ENCODE measurements at regions not wholly inside any gene's neighbourhood (a gene's known extent, or its start where the extent isn't known, plus 50 kb on each side); places are given as distances from the start of the nearest gene placed in this dataset.
"Not testable (repeated sequence)": the region's sequence is repeated elsewhere in the genome, so short reads cannot be mapped to it uniquely, and the experiment has no call there.

DNA sequence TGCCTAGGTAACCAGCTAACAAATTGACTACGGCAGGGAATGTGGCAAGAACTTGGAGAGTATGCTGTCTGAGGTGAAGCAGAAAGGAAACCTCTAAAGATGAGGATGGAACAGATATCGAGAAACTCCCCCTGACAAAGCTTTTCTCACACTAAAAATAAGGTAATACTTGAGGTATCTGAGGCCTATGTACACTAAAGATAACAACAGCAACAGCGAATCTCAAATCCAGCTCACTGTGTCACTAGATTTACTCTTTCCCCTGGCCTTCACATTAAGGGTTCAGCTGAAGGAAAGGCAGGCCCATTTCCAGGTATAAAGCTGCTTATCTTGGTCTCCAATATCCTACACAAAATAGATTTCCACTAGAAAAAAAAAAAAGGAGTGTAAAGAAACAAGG, 518.0 kb downstream of the KCNT2 start:
- no peak for DNase-seq (ENCODE audit: low read depth in 2 of 2)

DNA sequence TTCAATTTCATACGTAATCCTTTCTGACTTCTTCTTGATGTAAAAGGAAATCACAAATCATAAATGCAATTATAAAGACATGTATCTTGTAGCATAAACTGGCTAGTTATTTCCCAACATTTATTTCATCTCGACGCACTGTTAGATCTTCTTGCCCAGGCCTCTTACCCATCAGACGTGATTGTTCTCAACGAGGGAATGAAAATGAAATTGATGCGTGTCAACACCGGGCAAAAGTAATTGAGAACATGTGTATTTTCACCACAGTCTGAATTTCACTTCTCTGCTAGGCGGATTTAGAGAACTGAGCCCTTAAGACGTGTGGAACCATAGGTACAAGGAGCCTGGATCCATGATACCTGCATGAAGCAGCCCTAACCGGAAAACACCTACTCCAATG, 519.7 kb downstream of the KCNT2 start:
- DNase-seq (ENCODE audit: low read depth in 2 of 2), result no peak

DNA sequence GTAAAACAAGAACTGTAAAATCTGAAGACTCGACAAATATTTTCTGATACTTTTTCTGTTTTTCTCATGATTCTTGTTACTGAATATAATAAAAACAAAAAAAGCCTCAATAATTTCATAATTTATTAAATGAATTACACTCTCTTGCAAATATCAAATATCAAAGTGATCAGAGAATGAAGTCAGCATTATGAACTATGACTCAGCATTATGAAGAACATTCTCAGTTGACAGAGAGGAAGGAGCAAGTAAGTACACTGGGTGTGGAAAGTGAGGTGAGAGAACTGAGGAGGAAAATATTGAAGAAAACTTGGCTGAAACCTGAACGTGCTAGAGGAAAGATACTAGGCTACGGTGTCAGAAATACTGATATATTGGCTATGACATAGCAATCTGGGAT, 529.5 kb downstream of the KCNT2 start:
- DNase-seq (ENCODE audit: low read depth in 2 of 2), result no peak

DNA sequence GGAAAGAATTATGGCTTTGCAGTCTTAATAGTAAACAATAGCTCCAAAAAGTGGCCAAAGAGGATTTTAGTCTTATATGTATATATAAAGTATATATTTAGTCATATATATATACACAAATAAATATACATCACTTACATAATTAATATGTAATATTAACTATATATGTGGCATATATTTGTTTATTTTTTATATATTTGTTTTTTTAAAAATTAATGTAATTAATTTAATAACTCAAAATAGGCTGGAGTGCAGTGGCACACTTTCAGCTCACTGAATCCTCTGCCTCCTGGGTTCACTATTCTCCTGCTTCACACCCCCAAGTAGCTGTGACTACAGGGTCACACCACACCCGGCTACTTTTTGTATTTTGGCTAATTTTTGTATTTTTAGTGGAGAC, 532.6 kb downstream of the KCNT2 start:
- DNase-seq (ENCODE audit: low read depth in 2 of 2), result no peak

DNA sequence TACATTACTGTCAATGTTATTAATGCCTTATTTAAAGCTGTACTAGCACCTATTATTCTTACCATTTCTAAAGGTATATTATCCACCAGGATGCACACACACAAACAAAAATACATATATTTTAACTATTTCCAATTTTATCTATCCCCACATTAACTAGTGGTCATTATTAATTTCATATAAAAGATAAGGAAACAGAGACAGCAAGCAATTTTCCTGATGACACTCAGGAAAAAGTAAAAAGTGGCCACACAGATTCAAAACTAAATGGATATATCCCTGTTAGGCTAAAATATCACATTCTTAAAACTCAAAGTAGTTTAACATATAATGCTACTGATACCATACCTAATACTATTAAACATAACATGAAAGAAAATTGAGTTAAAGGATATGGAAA, 534.1 kb downstream of the KCNT2 start:
- no peak for DNase-seq (ENCODE audit: low read depth in 2 of 2)

DNA sequence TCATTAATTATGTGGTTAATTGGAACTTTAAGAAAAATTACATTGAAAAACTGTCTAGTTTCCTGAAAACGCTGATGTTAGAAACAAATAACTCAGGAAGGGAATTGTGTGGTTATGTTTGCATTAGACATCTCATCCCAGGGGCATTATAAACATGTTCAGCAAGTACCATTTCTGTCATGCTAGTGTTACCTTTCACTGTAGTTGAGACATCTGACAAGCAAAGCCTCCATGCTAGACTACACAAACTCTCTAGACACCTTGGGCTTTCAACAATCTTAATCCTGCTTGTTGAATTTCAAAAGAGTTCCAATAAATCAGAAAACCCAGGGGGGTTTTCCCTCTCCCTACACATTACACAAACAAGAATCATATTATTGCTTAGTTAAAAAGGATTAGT, 536.8 kb downstream of the KCNT2 start:
- DNase-seq (ENCODE audit: low read depth in 2 of 2), result no peak

DNA sequence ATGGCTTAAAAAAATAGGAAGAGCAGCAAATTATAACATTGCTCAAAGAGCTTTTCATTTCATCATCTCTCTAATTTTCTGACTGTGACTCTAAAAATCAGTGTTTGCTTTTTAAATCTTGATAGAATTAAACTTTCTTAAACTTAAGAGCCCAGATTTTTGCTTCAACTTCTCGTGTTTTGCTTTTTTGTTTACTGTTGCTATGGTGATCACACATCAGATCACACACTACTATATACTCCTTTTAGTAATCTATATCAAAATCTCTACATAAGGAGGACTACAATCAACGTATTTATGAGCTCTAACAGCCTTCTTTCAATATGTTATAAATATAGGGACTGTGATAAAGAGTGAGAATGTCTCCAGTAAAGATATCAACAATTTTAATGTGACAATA, 537.3 kb downstream of the KCNT2 start:
- no peak for DNase-seq (ENCODE audit: low read depth in 2 of 2)

DNA sequence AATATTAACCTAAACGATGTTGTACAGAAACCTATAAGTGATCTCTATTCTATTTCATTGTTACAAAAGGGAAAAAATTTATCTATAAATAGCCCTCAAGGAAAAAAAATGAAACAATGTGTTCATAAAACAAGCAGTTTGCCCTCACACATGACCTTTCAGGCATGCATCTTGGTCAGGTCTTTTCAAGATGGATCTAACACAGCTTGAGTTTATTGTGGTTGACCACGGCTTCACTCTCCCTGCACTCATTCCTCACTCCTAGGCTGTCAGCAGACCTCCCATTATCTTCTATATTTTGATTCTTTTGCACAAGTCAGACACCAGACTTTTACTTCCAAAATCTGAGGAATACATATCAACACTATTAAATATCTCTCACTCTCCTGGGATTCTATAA, 544.3 kb downstream of the KCNT2 start:
- no peak for DNase-seq (ENCODE audit: low read depth in 2 of 2)

DNA sequence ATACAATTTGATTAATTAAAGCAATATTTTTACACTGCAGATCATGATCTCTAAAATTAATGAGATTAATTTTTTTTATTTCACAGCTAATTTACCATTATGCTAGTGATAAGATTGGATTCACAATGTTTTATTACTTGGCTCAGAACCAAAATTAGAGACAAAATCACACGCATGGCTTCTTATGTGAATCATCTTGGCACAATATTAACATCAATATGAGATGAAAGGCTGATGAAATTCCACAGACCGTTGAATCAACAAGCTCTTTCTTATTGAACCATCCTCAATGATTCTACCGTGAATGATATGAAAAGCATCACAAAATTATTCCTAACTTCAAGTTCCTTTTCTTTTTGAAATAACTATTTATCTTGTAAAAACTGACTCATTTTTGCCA, 544.9 kb downstream of the KCNT2 start:
- no peak for DNase-seq (ENCODE audit: low read depth in 2 of 2)

DNA sequence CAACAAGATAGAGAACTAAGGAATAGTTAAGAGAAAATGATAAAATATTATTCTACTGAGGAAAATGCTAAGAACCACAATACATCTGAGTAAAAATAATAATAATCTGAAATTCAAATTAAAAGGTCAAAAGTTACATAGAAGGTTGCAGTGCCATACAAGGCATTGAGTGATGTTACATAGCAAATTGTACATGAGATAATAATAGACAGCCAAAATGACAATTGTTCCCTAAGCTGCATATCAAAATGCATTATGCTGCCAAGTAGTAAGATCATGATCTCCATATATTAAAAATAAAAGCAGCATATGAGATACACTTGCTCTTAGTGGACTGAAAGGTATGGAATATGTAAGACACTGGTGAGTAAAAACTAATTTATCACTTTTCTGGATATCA, 547.7 kb downstream of the KCNT2 start:
- no peak for DNase-seq (ENCODE audit: low read depth in 2 of 2)

DNA sequence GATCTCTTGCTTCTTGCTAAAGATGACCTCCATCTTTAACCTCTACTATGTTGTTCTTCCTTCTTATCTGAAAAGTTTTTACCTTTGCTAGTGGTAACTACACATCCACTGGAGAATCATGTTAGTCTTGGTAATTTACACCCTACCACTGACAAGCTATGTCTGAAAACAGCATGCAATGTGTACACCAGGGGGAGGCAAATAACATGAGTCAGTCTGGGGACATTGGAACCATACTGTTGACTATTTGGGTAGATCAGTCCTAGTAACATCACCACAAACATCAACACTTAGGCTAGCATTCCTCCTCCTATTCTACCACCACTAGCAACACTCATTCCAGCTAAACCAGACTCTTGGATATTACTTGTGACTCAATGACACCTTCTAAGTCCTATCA, 549.0 kb downstream of the KCNT2 start:
- no peak for DNase-seq (ENCODE audit: low read depth in 2 of 2)

DNA sequence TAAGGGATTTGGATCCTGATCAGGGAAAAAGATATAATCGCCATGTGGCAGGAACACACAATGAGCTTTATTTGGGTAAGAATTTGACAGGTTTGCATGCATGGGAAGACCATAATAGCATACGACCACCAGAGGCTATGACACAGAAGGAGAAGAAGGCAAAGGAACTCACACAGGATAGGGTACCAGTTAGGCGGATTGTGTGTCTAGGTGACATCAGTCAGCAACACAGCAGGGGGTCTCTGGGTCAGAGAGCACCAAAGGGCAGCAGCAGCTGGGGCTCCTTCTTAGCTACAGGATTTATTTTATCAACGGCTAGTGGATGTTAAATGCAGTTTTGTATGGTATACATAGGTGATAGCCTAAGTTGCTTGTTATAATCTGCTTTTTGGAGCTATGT, 551.3 kb downstream of the KCNT2 start:
- no peak for DNase-seq (ENCODE audit: low read depth in 2 of 2)

DNA sequence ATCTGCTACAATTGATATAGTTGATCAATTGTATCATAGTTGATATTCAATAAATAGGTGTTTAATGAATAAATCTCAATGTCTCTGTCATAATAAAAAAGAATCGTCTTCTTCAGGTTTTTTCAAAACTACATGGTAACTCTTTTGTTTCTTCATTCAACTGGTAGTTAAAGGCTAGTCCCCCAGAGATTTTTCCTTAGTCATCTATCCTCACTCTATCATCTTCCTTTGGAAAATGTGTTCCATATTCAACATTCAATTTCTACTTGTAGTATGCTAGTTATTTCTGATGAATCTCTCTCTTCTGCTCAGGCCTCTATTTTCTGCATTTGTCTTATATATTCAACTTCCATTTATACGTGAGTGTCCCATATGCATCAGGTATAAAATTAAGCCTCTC, 558.8 kb downstream of the KCNT2 start:
- no peak for DNase-seq (ENCODE audit: low read depth in 2 of 2)

DNA sequence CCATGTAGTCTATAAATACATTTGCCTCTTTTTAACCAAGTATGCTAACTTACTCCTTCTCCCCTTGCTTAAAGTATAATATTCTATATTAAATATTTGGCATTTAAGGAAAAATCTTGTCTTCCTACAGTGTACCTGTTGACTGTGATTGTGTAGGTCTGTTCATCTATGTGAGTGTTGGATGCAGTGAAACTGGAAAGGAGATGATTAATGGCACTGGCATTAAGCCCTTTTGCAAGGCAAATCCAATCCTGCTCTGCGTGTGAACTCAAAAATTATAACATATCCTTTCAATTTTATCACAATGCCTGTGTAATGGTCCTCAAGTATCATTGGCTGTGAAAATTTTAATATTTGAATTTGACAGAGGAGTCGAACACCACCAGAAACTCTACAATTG, 565.0 kb downstream of the KCNT2 start:
- DNase-seq (ENCODE audit: low read depth in 2 of 2), result no peak

DNA sequence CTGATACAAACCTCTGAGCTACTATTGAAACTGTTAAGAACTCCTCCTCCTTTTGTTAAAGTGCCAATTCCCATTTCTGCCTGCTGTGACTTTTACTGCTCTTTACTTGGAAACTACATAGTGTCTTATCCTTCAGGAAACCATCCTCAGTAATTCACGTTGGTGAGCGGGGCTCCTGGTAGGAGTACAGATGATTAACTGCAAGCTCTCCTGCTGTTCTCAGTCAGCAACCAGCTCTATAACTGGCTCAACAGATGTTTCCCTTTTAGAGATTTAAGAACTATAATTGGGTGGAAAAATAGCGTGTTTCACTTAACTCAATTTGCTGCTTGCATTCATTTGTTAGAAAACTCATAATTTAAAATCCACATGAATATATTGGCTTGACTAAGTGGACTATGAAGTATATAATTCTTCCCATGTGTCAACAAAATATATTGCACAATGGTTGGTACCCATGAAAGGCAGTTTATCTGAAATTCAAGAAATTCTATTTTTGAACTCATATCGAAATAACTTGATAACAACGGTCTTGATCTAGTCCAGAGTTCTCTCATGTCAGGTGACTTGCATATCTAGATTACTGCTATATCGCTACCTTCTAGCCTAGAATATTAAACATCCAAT, 574.0 kb downstream of the KCNT2 start:
- no peak for DNase-seq (ENCODE audit: low read depth in 2 of 2)

DNA sequence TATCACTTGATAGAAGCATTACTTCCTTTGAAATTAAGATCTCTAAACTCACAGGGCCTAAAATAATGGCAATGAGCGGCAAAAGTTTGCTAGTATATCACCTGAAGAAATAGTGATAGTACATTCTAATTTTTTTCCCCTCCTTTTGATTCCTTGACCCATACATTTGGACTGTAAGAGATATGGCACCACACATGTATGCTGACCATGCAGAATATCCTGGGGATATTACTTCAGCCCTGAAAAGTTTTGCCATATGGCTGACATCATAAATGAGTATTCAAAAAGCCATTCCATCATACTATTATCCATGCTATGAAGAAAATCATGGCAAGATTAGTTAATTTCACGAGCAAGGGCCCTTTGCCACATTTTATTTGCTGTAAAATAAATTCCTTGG, 576.9 kb downstream of the KCNT2 start:
- DNase-seq (ENCODE audit: low read depth in 2 of 2), result not testable (repeated sequence)

DNA sequence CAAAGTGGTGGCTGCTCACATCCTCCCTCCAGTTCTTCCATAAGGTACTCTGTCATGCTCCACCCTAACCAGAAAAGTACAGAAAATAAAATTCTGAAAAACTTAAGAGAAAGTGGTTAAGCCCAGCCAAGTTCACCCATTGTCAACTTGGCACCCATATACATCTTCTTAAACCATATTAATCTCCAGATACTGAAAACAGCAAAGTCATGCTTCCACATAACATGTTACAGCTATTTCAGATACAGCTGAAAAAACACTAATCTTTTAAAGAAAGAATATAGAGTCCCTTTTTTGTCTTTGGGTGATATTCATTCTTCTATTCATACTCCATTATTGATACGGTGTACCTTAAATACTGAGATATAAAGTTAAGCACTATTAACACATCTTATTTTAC, 577.8 kb downstream of the KCNT2 start:
- no peak for DNase-seq (ENCODE audit: low read depth in 2 of 2)

DNA sequence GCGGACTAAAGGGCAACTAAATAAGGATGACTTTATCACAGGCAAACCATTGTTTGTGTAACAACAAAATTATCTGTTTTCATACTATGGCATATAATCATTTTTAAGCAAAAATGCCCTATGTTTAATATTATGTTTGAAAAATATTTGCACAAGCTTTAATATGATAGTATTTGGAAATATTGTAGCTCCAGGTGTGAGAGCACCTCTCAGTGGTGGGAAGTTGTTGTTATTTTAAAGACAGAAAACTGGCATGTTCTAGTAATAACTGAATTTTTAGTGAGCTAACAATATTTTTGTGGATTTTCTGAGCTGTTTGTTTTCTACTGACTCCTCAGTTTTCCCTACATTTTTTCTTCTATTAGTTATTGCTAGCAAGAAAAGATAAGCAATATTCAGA, 578.8 kb downstream of the KCNT2 start:
- DNase-seq (ENCODE audit: low read depth in 2 of 2), result no peak

DNA sequence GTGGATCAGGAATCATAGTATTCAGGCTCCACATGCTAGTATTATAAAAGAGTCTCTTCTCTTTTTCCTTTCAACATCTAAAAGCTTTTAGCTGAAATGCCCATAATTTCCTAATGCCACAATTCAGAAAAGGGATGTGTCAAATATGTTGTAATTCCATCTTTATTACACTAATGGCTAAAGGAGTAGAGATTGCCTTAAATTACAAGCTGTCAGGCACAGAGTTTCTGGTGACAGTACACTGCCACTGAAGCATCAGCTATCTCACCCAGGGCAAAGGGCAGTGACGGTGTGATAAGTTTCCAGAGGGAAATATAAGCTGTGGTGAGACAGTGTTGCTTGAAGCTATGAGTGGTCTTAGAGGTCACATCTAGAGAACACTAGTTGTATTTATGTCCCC, 581.1 kb downstream of the KCNT2 start:
- DNase-seq (ENCODE audit: low read depth in 2 of 2), result no peak

DNA sequence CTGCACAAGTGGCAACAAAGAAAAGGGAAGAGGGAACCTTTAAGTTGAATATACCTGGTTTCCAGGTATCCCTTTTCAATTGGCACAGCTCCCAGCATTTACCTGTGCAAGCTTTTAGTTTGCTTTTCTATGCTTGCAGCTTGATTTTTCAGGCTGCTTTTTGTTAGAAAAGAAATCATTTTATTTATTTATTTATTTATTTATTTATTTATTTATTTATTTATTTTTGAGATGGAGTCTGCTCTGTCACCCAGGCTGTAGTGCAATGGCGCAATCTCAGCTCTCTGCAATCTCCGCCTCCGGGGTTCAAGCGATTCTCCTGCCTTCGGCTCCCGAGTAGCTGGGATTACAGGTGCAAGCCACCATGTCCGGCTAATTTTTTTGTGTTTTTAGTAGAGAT, 587.1 kb downstream of the KCNT2 start:
- not testable (repeated sequence) for DNase-seq (ENCODE audit: low read depth in 2 of 2)

DNA sequence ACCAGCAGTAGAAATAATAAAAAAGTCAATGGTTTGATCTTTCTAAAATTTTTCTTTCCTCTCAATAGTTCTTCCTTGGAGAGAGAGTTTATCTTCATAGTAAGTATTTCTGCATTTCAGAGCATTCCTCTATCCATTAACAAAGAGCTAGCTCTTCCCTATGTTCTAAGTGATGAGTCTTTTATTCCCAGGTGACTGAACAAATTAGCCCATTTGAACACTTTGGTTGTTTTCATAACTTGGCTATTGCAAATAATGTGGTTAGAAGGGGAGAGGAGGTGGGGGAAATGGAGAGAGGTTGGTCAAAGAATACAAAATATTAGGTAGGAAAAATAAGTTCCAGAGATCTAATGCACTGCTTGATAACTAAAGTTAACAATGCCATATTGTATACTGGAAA, 598.9 kb downstream of the KCNT2 start:
- no peak for DNase-seq (ENCODE audit: low read depth in 2 of 2)

DNA sequence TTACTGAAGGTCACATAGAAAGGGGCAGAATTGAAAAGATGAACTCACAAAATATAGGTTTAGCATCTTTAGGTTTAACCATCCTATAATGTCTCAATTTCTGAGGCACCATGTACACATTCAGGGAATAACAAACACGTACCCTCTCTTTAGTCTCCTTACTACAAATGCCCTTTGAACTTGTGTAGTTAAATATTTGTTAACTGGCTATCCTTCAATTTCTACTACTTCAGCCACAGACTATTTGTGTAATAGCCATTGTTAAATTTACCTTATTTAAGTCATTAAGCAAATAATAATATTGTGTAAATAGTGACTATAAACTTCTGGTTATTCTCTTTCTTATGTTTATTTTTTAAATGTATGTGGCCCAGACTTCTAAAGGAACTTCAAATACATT, 600.5 kb downstream of the KCNT2 start:
- DNase-seq (ENCODE audit: low read depth in 2 of 2), result no peak

DNA sequence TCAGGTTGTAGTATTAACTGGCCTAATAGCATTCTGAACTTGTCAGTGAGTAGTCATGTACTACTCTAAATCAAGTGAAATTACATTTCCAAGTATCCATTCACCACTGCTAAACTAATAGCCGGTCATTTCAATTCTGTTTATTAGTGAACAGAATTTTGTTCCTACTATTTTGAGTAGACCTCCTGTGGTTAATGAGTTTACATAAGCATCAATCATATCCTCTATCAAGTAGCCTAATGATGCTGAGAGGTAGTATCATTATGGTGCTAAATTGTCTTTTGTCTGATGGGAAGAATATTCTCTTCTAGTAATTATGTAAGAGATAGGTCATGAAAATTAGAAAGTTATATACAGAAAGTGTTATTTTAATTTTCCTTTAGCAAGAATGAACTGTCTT, 602.8 kb downstream of the KCNT2 start:
- DNase-seq (ENCODE audit: low read depth in 2 of 2), result no peak

DNA sequence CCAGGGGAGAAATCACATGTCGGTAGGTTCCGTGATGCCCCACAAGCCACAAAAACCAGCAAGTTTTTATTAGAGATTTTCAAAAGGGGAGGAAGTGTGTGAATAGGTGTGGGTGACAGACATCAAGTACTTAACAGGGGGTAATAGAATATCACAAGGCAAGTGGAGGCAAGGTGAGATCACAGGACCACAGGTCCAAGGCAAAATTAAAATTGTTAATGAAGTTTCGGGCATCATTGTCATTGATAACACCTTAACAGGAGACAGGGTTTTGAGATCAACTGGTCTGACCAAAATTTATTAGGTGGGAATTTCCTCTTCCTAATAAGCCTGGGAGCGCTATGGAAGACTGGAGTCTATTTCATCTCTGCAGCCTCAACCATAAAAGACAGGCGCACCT, 603.9 kb downstream of the KCNT2 start:
- not testable (repeated sequence) for DNase-seq (ENCODE audit: low read depth in 2 of 2)

DNA sequence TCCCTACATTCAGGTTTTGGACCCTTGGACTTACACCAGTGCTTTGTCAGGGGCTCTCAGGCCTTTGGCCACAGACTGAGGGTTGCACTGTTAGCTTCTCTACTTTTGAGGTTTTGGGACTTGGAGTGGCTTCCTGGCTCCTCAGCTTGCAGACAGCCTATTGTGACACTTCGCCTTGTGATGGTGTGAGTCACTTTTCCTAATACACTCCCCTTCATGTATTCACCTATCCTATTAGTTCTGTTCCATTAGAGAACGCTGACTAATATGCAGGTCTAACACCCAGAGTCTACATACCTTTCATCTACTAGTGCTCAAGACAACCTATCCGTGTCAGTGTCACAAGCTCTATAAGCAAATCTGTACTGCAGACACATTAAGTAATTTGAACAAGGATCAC, 605.3 kb downstream of the KCNT2 start:
- no peak for DNase-seq (ENCODE audit: low read depth in 2 of 2)

All from stimulated activated CD4-positive, alpha-beta T cell treated with anti-CD3 and anti-CD28 coated beads, Interleukin-15, amount 100 ng/mL, for 48 hours (primary cell).